ENCODE measurements at regions not wholly inside any gene's neighbourhood (a gene's known extent, or its start where the extent isn't known, plus 50 kb on each side); places are given as distances from the start of the nearest gene placed in this dataset.

DNA sequence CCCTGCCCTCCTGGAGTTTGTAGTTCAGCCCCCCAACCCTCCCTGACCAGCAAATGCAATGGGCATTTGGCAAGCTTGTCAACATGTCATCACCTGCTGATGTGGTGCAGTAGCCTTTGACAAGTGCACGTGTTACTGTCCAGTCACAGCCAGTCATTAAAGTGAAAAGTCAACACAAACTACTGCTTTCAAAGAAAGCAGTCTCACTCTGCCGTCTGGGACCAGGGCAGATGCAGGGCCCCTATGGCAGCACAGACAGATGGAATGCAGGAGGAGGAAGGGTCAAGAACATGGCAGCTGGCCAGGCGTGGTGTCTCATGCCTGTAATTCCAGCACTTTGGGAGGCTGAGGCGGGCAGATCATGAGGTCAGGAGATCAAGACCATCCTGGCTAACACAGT, 222.4 kb upstream of the OSR1 start:
- Histone ChIP-seq H3K27ac (ENCODE audit: low read depth, low read length) (no peak overlapping the region), H3K4me1 (ENCODE audit: control insufficient read depth, low read length) (no peaks in the 10 kb centered on the region), H3F3A (ENCODE audit: control insufficient read depth, insufficient read depth) (no peaks in the 10 kb centered on the region)

DNA sequence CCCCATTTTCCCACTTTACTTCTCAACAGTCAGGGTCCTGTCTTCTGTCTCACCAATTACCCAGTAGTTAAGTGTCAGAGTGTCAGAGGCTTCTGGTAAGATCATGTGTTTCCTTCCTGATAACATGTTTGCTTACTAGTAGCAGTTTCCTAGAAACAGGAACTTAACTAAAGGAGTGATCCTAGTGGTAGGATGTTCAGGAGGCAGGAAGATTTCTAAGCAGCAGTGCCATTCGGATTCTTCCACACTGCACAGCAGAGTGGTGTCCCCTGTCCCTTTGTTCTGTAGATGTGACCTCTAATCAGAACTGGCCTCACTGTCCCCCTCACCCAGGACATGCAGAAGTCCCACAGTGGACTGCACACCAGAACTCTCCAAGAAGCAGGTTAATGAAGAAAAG, 221.8 kb upstream of the OSR1 start:
- H3K36me3 ChIP-seq (ENCODE audit: control insufficient read depth, low read length), result no peaks in the 10 kb centered on the region
- H3F3A ChIP-seq (ENCODE audit: control insufficient read depth, insufficient read depth), result no peaks in the 10 kb centered on the region
- H3K4me1 ChIP-seq (ENCODE audit: control insufficient read depth, low read length), result no peaks in the 10 kb centered on the region
- no peak overlapping the region for H3K4me3 ChIP-seq (ENCODE audit: low read length)
- TF ChIP-seq, protein P1, sequence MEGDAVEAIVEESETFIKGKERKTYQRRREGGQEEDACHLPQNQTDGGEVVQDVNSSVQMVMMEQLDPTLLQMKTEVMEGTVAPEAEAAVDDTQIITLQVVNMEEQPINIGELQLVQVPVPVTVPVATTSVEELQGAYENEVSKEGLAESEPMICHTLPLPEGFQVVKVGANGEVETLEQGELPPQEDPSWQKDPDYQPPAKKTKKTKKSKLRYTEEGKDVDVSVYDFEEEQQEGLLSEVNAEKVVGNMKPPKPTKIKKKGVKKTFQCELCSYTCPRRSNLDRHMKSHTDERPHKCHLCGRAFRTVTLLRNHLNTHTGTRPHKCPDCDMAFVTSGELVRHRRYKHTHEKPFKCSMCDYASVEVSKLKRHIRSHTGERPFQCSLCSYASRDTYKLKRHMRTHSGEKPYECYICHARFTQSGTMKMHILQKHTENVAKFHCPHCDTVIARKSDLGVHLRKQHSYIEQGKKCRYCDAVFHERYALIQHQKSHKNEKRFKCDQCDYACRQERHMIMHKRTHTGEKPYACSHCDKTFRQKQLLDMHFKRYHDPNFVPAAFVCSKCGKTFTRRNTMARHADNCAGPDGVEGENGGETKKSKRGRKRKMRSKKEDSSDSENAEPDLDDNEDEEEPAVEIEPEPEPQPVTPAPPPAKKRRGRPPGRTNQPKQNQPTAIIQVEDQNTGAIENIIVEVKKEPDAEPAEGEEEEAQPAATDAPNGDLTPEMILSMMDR (IDR thresholded peaks at IDR 0.05; ENCODE audit: low read depth, low read length, poor library complexity, severe bottlenecking), result no peak
- TF ChIP-seq EZH2phosphoT487 (IDR thresholded peaks at IDR 0.05; ENCODE audit: borderline replicate concordance, low read length), result no peak
- no peaks in the 10 kb centered on the region for H3K9me3 ChIP-seq (ENCODE audit: control insufficient read depth, insufficient read depth, low read length)
- no peak overlapping the region for H3K4me2 ChIP-seq (ENCODE audit: low read length)
- H3K27ac ChIP-seq (ENCODE audit: low read depth, low read length), result no peak overlapping the region
- no peaks in the 10 kb centered on the region for H4K20me1 ChIP-seq (ENCODE audit: control insufficient read depth, insufficient read depth, low read depth, low read length)
- no peaks in the 10 kb centered on the region for H3K79me2 ChIP-seq (ENCODE audit: control insufficient read depth, low read length)
- H3K9me2 ChIP-seq (replicated peaks; ENCODE audit: control insufficient read depth, low read length), result no peaks in the 10 kb centered on the region
- no peaks in the 10 kb centered on the region for H3K27me3 ChIP-seq (ENCODE audit: control insufficient read depth, low read length)

More for the DNA sequence above, 222.4 kb upstream of the OSR1 start:
- TF ChIP-seq EZH2phosphoT487 (IDR thresholded peaks at IDR 0.05; ENCODE audit: borderline replicate concordance, low read length), result no peak
- TF ChIP-seq, protein P1 (IDR thresholded peaks at IDR 0.05; ENCODE audit: low read depth, low read length, poor library complexity, severe bottlenecking), result no peak
- H3K36me3 ChIP-seq (ENCODE audit: control insufficient read depth, low read length), result no peaks in the 10 kb centered on the region
- no peaks in the 10 kb centered on the region for H3K9me2 ChIP-seq (replicated peaks; ENCODE audit: control insufficient read depth, low read length)
- H3K9me3 ChIP-seq (ENCODE audit: control insufficient read depth, insufficient read depth, low read length), result no peaks in the 10 kb centered on the region
- no peaks in the 10 kb centered on the region for H3K79me2 ChIP-seq (ENCODE audit: control insufficient read depth, low read length)
- H3K27me3 ChIP-seq (ENCODE audit: control insufficient read depth, low read length), result no peaks in the 10 kb centered on the region
- H4K20me1 ChIP-seq (ENCODE audit: control insufficient read depth, insufficient read depth, low read depth, low read length), result no peaks in the 10 kb centered on the region
- H3K4me3 ChIP-seq (ENCODE audit: low read length), result no peak overlapping the region
- H3K4me2 ChIP-seq (ENCODE audit: low read length), result no peak overlapping the region

DNA sequence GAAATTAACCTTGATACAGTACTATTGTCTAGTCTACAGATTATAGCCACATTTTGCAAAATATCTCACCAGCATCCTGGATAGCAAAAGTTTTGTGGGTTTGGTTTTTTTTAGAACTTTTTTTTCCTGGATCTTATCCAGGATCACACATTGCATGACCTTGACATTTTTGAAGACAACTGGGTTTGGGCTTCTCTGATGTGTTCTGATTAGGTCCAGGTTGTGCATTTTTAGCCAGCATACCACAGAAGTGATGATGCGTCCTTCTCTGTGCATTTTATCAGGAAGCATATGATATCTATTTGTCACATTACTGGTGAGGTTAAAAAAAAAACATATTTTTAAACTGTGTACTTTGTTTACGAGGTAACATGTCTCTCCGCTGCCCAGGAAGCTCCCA, 221.0 kb upstream of the OSR1 start:
- H3K4me1 ChIP-seq (ENCODE audit: control insufficient read depth, low read length), result no peaks in the 10 kb centered on the region
- H3K36me3 ChIP-seq (ENCODE audit: control insufficient read depth, low read length), result no peaks in the 10 kb centered on the region
- H3K9me3 ChIP-seq (ENCODE audit: control insufficient read depth, insufficient read depth, low read length), result no peaks in the 10 kb centered on the region
- no peak overlapping the region for H3K4me2 ChIP-seq (ENCODE audit: low read length)
- H3K79me2 ChIP-seq (ENCODE audit: control insufficient read depth, low read length), result no peaks in the 10 kb centered on the region
- H3F3A ChIP-seq (ENCODE audit: control insufficient read depth, insufficient read depth), result no peaks in the 10 kb centered on the region
- TF ChIP-seq EZH2phosphoT487 (IDR thresholded peaks at IDR 0.05; ENCODE audit: borderline replicate concordance, low read length), result no peak
- TF ChIP-seq, protein P1 (IDR thresholded peaks at IDR 0.05; ENCODE audit: low read depth, low read length, poor library complexity, severe bottlenecking), result no peak
- H4K20me1 ChIP-seq (ENCODE audit: control insufficient read depth, insufficient read depth, low read depth, low read length), result no peaks in the 10 kb centered on the region
- H3K9me2 ChIP-seq (replicated peaks; ENCODE audit: control insufficient read depth, low read length), result no peaks in the 10 kb centered on the region
- no peak overlapping the region for H3K4me3 ChIP-seq (ENCODE audit: low read length)
- H3K27me3 ChIP-seq (ENCODE audit: control insufficient read depth, low read length), result no peaks in the 10 kb centered on the region
- H3K27ac ChIP-seq (ENCODE audit: low read depth, low read length), result no peak overlapping the region

DNA sequence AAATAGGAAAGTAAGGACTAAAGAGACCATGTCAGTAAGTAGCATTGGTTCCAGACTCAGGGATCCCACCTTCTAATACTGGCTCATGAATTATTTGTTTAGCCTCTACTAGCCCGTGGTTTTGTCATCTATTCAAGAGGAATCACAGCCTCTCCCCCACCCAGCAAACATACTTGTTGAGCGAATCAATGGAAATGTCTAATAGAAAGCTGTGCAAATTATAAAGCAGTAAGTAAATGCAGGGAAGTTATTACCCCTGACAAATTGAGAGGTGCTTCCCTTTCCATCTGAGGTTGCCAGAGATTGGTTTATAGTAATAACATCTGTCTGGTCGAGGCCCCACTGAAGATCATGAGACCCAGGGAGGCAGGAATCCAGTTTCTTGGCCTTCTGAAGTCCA, 219.3 kb upstream of the OSR1 start:
- Histone ChIP-seq H3F3A (ENCODE audit: control insufficient read depth, insufficient read depth) (no peaks in the 10 kb centered on the region), H3K36me3 (ENCODE audit: control insufficient read depth, low read length) (no peaks in the 10 kb centered on the region), H4K20me1 (ENCODE audit: control insufficient read depth, insufficient read depth, low read depth, low read length) (no peaks in the 10 kb centered on the region), H3K27me3 (ENCODE audit: control insufficient read depth, low read length) (no peaks in the 10 kb centered on the region), H3K4me2 (ENCODE audit: low read length) (no peak overlapping the region), H3K4me1 (ENCODE audit: control insufficient read depth, low read length) (no peaks in the 10 kb centered on the region), H3K4me3 (ENCODE audit: low read length) (no peak overlapping the region), H3K27ac (ENCODE audit: low read depth, low read length) (no peak overlapping the region), H3K9me2 (replicated peaks; ENCODE audit: control insufficient read depth, low read length) (no peaks in the 10 kb centered on the region), H3K79me2 (ENCODE audit: control insufficient read depth, low read length) (no peaks in the 10 kb centered on the region), H3K9me3 (ENCODE audit: control insufficient read depth, insufficient read depth, low read length) (no peaks in the 10 kb centered on the region)
- TF ChIP-seq, protein P1 (IDR thresholded peaks at IDR 0.05; ENCODE audit: low read depth, low read length, poor library complexity, severe bottlenecking), result no peak
- no peak for TF ChIP-seq EZH2phosphoT487 (IDR thresholded peaks at IDR 0.05; ENCODE audit: borderline replicate concordance, low read length)

All from DOHH2 (cell line).